IPS-18c (cell line): ENCODE measurements at regions not wholly inside any gene's neighbourhood (a gene's known extent, or its start where the extent isn't known, plus 50 kb on each side); places are given as distances from the start of the nearest gene placed in this dataset.

Experiments
- H3K4me3 ChIP-seq: 2 replicates; pipeline ENCODE4 v1.7.0; 2013; ENCODE audit warnings: low read depth, mild to moderate bottlenecking, low read length, moderate library complexity; ENCODE audit not compliant: insufficient read depth
- H3K9me3 ChIP-seq: one replicate; pipeline ENCODE4 v1.6.1; 2013; ENCODE audit warnings: mild to moderate bottlenecking, low read length, moderate library complexity; ENCODE audit not compliant: control insufficient read depth, insufficient read depth

- Histone ChIP-seq H3K4me3 (no peak overlapping the region), H3K9me3 (no peaks in the 10 kb centered on the region)
These were observed 269.5 kb upstream of the DCBLD2 start for GRCh38 chr3:99170867-99171517.

DNA sequence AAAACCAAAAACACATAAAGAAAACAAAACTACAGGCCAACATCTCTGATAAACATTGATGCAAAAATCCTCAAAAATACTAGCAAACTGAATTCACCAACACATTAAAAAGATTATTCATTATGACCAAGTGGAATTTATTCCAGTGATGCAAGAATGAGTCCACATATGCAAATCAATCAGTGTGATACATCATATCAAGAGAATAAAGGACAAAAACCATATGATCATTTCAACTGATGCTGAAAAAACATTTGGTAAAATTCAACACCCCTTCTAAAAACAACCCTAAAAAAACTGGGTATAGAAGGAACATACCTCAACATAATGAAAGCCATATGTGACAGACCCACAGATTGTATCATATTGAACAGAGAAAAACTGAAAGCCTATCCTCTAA, 265.6 kb upstream of the DCBLD2 start:
- Histone ChIP-seq H3K9me3 (no peaks in the 10 kb centered on the region), H3K4me3 (no peak overlapping the region)

DNA sequence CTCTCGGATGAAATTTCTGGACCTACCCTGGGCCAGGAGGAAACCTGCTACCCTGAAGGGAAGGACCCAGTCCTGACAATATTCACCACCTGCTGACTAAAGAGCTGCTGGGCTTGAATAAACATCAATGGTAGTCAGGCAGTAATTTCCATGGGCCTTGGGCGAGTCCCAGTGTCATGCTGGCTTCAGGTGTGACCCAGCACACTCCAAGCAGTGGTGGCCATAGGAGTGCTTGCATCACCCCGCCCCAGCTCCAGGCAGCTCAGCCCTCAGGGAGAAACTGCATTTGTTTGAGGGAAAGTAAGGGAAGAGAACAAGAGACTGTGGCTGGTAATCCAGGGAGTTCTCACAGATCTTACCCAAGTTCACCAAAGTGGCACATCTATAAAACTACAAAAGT, 261.8 kb upstream of the DCBLD2 start:
- Histone ChIP-seq H3K9me3 (peaks cover 7% of the 10 kb centered on the region), H3K4me3 (no peak overlapping the region)

- H3K9me3 ChIP-seq, result peaks cover 14% of the 10 kb centered on the region
These were observed 257.8 kb upstream of the DCBLD2 start for GRCh38 chr3:99159220-99159762.

GRCh38 chr3:99145031-99145430, 243.5 kb upstream of the DCBLD2 start:
- Histone ChIP-seq H3K4me3 (no peak overlapping the region), H3K9me3 (no peaks in the 10 kb centered on the region)

More at GRCh38 chr3:99159220-99159762, 257.8 kb upstream of the DCBLD2 start:
- peak overlapping the region; percentile 24; the same call in 1 of the 2 replicates for H3K4me3 ChIP-seq

GRCh38 chr3:99143493-99143892, 242.0 kb upstream of the DCBLD2 start:
- no peak overlapping the region for H3K4me3 ChIP-seq
- H3K9me3 ChIP-seq, result no peaks in the 10 kb centered on the region

DNA sequence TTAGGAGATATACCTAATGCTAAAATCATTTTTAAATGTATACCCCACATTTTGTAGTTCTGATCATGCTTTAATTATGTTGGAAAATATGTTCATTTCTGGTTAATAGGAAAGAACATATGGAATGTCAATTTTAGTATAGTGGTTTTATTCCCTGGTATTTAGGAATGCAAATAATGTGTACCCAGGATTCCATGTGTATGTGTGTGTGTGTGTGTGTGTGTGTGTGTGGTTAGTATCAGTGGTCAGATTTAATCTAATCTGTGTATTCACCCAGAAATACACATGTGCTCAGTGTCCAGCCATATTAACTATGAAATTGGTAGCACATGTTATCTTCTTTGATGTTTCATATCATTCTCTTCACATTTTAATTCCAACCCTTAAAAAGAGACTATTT, 233.5 kb upstream of the DCBLD2 start:
- no peak overlapping the region for H3K4me3 ChIP-seq

DNA sequence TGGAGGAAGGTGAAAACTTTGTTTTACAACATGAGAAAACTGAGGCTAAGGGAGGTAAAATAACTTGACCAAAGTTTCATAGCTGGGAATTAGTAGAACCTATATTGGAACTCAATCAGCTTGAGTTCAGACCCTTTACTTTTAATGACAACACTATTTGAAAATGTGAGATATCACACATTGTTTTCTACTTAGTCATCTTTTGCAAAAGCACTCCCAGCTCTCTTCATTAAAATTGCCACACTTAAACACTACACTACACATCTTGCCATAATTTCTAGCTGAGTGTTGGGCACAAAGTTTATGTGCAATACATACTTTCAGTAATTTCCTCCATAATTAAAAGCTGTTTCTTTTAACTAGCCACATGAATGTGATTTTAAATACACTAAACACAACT, 230.4 kb upstream of the DCBLD2 start:
- no peak overlapping the region for H3K4me3 ChIP-seq
- H3K9me3 ChIP-seq, result no peaks in the 10 kb centered on the region

More for the DNA sequence above, 233.5 kb upstream of the DCBLD2 start:
- no peaks in the 10 kb centered on the region for H3K9me3 ChIP-seq

DNA sequence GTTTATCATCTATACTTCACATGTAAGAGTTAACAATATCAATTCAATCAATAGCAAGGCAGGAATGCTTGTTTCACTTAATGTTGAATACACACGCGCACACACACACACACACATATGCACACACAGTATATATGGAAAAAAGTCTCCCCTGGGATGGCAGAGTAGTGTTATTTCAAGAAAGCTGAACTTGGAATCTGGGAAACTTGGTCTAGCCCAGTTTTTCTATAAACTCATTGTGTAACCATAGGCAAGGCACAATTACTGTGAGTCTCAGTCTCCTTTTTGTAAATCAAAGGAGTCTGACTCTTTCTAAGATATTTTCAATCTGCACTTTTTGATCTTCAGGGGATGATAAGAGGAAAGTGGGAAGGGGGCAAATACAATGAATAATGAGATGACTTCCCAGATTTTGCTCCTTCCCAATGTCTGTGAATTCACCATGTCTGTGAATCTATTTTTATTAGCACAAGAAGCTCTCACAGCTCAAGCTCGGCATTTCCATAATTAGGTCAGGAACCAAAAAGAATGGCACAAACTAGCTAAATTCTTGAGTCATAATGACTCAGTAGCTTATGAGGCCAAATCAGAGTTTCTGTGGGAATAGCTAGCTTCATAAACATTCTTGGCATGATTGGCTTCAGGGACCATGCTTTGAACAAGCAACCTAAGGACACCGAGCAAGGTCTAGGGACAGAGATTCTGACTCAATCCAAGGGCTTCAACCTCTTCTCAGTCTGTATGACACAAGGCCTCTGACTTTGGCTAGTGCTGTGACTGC, 227.4 kb upstream of the DCBLD2 start:
- no peak overlapping the region for H3K4me3 ChIP-seq
- H3K9me3 ChIP-seq, result no peaks in the 10 kb centered on the region

- Histone ChIP-seq H3K4me3 (no peak overlapping the region), H3K9me3 (no peaks in the 10 kb centered on the region)
These were observed 226.7 kb upstream of the DCBLD2 start for GRCh38 chr3:99128235-99128634.

DNA sequence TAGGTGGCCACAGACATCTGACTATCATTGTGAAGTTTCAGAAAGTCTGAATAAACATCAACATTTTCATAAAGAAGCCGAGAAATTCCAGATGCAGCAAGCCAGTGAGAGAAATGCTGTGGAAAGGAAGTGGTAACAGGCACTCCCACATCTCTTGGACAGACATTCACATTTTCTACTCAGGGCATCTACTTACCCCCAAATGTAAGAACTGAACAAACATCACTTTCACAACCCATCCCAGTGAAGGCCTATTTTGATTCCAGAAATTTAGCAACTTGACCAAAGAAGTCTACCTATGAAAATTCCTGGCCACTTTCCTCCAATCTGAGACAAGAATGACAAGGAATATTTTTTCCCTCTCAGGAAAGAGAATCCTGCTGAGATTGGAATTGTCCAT, 224.8 kb upstream of the DCBLD2 start:
- H3K9me3 ChIP-seq, result no peaks in the 10 kb centered on the region
- H3K4me3 ChIP-seq, result no peak overlapping the region

GRCh38 chr3:99119385-99119784, 217.9 kb upstream of the DCBLD2 start:
- H3K4me3 ChIP-seq, result no peak overlapping the region
- H3K9me3 ChIP-seq, result no peaks in the 10 kb centered on the region

- H3K4me3 ChIP-seq, result no peak overlapping the region
These were observed 216.9 kb upstream of the DCBLD2 start for GRCh38 chr3:99118381-99118780.

DNA sequence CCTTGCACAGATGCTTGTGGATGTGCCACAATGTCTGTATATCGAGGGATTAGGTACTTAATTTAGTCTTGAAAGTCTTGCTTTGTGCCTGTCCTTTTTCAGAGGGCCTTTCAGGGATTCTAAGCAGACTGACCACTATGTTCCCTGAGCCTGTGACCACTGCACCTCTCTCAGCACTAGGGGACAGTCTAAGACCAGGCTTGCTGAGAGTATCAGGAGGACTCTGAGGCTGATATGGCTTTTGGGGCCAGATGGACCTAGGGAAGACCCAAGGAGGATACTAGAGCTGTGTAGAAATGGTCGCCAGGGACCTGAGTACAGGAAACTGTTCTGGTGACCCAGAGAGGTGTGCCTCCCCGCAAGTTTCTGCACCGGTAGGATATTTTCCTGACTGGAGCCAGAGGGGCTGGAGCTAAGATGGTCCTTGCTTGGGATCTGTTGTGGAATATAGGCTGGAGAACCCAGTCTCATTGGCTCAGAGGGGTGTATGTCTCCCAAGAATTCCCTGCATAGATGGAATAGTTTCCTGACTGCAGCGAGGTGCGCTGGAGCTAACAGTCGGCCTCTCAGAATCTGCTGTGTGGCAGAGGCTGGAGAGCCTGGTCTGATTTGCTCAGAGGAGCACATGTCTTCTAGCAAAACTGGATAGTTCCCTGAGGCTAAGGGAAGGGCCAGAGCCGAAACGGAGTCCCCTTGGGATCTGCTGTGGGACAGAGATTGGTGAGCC, 213.2 kb upstream of the DCBLD2 start:
- H3K4me3 ChIP-seq, result no peak overlapping the region
- H3K9me3 ChIP-seq, result no peaks in the 10 kb centered on the region

More at GRCh38 chr3:99118381-99118780, 216.9 kb upstream of the DCBLD2 start:
- H3K9me3 ChIP-seq, result no peaks in the 10 kb centered on the region

DNA sequence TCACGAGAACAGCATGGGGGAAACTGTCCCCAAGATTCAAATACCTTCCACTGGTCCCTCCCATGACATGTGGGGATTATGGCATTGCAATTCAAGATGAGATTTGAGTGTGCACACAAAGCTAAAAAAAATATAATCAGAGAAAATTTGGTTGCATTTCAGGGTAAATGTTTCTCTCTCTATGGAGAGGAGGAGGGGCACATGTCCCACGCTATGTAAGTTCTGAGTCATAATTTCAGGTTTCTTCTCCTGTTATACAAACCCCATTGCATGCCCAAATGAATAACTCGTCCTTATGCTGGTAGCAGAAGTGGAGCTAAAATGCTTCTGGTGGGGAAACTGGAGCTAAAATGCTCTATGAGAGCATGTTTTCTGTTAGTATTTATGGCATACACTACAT, 209.7 kb upstream of the DCBLD2 start:
- H3K9me3 ChIP-seq, result no peaks in the 10 kb centered on the region
- no peak overlapping the region for H3K4me3 ChIP-seq

- Histone ChIP-seq H3K4me3 (no peak overlapping the region), H3K9me3 (no peaks in the 10 kb centered on the region)
These were observed 208.9 kb upstream of the DCBLD2 start for GRCh38 chr3:99110401-99110800.

GRCh38 chr3:99108508-99108907, 207.0 kb upstream of the DCBLD2 start:
- no peak overlapping the region for H3K4me3 ChIP-seq
- H3K9me3 ChIP-seq, result no peaks in the 10 kb centered on the region

- H3K4me3 ChIP-seq, result no peak overlapping the region
These were observed 193.1 kb upstream of the DCBLD2 start for GRCh38 chr3:99094606-99095005.

More at GRCh38 chr3:99094606-99095005, 193.1 kb upstream of the DCBLD2 start:
- no peaks in the 10 kb centered on the region for H3K9me3 ChIP-seq
